GM03348 (cell line): ENCODE measurements at regions not wholly inside any gene's neighbourhood (a gene's known extent, or its start where the extent isn't known, plus 50 kb on each side); places are given as distances from the start of the nearest gene placed in this dataset.

ENCODE experiments used
- DNase-seq: peaks from one replicate; pipeline ENCODE4 v3.0.0; 2012; ENCODE audit warnings: low spot score

DNA sequence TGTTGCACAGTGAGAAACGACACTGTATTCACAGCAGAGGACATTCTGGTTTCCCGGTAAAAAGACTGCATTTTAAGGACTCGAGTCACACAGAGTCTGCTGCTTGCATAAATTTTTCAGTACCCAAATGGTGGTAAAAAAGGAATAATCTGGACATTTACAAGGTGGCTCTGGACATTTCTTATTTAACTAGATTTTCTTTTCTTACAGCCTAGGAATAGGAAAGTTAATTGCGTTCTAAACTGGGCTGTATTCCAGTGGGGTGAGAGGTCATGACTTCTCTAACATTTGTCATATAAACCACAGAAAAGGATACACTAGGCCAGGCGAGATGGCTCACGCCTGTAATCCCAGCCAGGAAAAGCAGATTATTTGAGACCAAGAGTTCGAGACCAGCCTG, 237.5 kb upstream of the KLF6 start:
- DNase-seq = no peak

GRCh38 chr10:4020631-4021030, 235.6 kb upstream of the KLF6 start:
- DNase-seq = no peak

GRCh38 chr10:4018054-4018511, 233.1 kb upstream of the KLF6 start:
- no peak for DNase-seq

GRCh38 chr10:4017336-4017735, 232.3 kb upstream of the KLF6 start:
- no peak for DNase-seq

DNA sequence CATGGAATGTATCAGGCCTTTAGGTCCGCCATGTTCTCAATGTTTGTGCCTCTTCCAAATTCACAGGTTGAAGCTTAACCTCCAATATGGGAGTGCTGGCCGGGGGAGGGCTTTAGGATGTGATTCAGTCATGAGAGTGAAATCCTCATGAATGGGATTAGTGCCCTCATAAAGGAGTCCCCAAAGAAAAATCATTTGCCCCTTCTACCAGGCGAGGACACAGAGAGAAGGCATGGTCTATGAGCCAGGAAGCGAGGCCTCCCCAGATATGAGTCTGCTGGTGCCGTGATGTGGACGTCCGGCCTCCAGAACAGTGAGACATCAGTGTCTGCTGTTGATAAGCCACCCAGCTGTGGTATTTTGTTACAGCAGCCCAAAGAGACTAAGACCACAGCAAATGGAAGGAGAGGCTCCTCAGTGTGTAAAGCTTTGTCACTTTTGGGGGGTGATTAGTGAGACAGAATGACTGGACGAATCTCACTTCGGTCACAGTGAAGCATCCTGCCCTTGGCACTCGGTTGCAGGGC, 231.3 kb upstream of the KLF6 start:
- DNase-seq = no peak

GRCh38 chr10:4013651-4014121, 228.7 kb upstream of the KLF6 start:
- no peak for DNase-seq

- DNase-seq = no peak
These were observed 227.8 kb upstream of the KLF6 start for GRCh38 chr10:4012848-4013247.

- no peak for DNase-seq
These were observed 226.3 kb upstream of the KLF6 start for GRCh38 chr10:4011136-4011812.

- DNase-seq = no peak
These were observed 223.8 kb upstream of the KLF6 start for GRCh38 chr10:4008676-4009382.

- no peak for DNase-seq
These were observed 222.8 kb upstream of the KLF6 start for GRCh38 chr10:4007771-4008170.

DNA sequence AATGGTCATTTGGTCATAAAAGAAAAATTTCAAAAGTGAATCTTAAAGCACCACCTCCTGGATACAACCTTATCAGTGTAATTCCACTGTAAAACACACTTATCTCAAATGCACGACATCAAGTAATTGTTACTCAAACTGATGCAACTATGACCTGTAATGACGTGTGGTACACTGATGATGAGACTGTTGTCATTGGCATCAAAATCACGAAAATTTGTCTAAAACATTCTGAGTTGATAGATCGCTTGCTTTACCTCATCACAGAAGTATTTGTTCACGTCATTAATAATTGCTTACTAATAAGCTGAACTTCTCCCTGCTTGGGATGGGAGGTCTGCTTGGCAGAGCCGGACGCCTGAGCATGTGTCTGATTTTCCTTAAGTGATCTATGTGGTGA, 221.8 kb upstream of the KLF6 start:
- no peak for DNase-seq

DNA sequence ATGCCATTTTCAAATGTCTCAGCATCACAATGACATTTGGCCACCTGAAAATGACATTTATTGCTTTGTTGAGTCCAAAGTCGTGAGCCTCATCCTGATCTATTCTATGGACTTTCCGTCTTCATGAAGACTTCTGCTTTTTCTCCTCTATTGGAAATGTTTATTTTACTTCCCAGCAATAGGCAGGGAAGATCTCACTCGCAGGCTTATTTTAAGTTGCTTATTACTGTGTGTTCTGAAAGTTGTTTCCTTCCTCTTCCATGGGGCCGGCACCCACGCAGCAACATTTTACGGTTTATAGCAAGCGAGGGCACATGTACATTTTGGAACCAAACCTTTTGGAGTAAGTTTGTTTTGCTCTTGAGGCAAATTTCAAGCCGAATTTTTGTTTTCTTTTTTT, 221.0 kb upstream of the KLF6 start:
- DNase-seq = no peak

DNA sequence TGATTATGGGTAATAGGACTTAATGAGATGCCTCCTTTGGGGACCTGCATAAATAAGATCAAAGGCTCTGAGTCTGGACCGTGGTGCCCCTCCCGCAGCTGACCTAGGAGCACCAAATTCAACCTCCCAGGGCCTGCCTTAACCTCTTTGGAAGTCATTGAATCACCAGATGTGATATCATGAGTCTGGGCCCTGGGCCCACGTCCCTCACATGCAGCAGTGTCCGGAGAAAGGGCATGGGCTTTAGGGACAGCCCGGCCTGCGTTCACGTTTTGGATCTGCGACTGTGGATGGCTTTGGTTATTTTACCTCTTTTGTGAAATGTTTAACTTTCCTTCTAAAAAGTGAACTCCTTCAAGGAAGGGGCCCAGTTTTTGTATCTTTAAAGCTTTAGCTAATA, 220.0 kb upstream of the KLF6 start:
- DNase-seq = no peak

- no peak for DNase-seq
These were observed 219.1 kb upstream of the KLF6 start for GRCh38 chr10:4004144-4004543.

- DNase-seq = no peak
These were observed 218.5 kb upstream of the KLF6 start for GRCh38 chr10:4003348-4003973.

DNA sequence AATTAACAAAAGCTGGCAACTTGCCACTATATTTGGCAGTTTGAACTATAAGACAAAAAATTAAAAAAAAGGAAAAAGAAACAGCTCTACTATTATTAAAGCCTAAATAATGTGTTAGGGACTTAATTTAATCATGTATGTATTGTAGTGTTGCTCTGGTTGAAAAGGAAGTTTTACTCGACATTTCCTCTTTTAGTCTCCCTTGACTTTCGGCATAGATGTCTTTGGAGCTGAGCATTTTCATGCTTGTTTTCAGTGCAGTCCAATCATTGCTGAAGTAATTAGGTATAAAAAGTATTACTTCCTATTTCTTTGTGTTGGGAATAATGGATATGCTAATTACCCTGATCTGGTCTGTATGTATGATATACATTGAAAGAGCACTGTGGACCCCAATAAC, 216.8 kb upstream of the KLF6 start:
- DNase-seq = no peak

GRCh38 chr10:3999642-4000041, 214.6 kb upstream of the KLF6 start:
- DNase-seq = no peak

DNA sequence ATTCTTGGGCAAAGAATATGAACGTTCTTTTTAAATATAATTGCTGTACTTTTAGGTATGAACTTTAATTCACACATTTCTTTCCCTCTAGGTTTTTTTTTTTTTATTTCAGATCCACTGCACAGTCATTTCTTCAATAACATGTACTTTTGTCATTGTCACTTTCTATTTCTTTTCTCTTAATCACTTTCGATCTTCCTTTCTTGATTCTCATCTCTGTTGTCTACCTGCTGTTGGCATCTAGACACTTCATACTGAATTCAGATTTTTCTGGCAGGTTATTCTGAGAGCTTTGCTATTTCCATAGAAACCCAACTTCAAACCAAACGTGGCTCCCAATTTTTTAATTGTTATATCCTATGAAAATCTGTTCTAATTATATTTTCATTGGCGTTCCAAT, 211.7 kb upstream of the KLF6 start:
- no peak for DNase-seq

GRCh38 chr10:3995302-3996210, 210.5 kb upstream of the KLF6 start:
- peak; percentile 61 for DNase-seq

DNA sequence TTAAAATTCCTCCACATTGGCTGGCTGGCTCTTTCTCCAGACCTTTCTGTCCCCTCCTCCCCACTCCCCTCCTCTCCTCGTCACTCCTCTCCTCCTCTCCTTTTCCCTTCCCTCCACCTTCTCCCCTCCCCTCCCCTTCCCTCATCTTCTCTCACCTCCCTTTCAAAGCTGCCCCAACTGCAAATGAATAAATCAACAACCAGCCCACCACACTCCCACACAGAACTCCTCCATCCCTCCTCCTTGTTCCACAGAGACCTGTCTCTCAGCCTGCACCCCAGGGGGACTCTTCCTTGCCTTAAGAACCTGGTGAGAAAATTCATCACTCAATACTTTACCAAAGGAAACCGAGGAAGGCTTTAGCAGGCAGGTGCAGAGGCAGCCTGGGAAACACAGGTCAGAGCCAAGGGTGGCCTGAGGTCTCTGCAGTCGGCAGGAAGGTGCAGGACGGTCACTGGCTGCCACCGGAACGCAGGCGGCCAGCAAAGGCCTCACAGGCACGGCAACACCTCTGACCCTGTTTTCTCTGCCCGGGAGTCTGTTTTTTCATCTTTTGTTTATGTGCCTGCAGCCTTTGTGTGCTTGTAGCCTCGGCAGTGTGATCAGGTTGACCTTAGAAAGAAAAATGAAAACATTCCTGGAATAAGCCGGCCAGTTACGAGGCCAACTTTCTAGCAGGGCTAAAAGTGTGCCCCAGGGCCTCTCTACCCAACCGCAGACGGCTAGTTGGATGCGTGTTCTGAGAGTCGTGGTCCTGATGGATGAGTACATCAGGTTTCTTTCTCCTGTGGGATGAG, 207.6 kb upstream of the KLF6 start:
- no peak for DNase-seq

GRCh38 chr10:3990307-3990706, 205.3 kb upstream of the KLF6 start:
- DNase-seq = no peak
